ENCODE measurements at regions not wholly inside any gene's neighbourhood (a gene's known extent, or its start where the extent isn't known, plus 50 kb on each side); places are given as distances from the start of the nearest gene placed in this dataset.

GRCh38 chr7:130970696-130971095 lies 236.7 kb upstream of the KLF14 start:
- no peak for DNase-seq

DNA sequence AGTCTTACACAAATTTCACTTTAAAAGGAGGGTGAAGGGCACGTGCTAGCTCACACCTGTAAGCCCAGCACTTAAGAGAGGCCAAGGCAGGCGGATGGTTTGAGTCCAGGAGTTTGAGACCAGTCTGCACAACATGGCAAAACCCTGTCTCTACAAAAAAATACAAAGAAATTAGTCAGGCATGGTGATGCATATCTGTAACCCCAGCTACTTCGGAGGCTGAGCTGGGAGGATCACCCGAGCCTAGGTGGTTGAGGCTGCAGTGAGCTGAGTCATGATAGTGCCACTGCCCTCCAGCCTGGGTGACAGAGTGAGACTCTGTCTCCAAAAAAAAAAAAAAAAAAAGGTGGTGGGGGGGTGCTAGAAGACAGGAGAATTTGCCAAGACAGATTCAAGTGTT lies 237.3 kb upstream of the KLF14 start:
- DNase-seq: peak; percentile 51

DNA sequence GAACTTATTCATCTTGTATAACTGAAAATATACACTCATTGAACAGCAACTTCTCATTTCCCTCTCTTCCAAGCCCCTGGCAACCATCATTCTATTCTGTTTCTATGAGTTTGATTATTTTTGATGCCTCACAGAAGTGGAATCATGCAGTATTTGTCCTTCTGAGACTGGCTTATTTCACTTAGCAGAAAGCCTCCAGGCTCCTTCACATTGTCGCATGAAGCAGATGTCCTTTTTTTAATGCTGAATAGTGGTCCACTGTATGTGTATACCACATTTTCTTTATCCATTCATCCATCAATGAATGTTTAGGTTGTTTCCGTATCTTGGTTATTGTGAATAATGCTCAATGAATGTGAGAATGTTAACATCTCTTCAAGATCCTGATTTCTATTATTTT lies 238.2 kb upstream of the KLF14 start:
- DNase-seq: no peak

GRCh38 chr7:130973637-130974036 lies 239.6 kb upstream of the KLF14 start:
- DNase-seq: no peak

- no peak for DNase-seq
Measured at GRCh38 chr7:130974169-130974568, 240.2 kb upstream of the KLF14 start.

- DNase-seq: no peak
Measured at GRCh38 chr7:130974794-130975193, 240.8 kb upstream of the KLF14 start.

- no peak for DNase-seq
Measured at GRCh38 chr7:130975731-130976130, 241.7 kb upstream of the KLF14 start.

DNA sequence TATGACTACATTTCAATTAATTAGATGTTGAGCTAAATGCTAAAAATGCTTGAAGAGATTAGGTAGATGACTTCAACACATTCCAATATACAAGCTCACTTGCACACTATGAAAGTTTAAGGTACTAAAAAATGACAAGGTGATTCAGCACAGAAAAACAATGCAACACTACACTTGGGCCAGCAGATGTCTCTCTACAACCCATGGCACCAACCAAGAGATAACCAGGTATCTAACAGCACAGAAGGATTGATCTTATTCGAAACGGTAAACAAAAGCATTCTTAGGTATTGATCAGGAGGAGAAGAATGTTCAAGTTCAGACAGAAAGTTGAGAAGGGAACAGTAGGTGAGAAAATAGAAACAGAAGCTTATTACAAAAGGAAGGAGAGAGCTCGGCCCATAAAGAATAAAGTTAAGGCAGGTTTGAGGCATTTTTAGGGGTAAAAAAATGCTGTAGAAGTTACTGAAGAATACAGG lies 248.2 kb upstream of the KLF14 start:
- no peak for DNase-seq

- DNase-seq: no peak
Measured at GRCh38 chr7:130982651-130983050, 248.6 kb upstream of the KLF14 start.

GRCh38 chr7:130985361-130985760 lies 251.4 kb upstream of the KLF14 start:
- DNase-seq: no peak

DNA sequence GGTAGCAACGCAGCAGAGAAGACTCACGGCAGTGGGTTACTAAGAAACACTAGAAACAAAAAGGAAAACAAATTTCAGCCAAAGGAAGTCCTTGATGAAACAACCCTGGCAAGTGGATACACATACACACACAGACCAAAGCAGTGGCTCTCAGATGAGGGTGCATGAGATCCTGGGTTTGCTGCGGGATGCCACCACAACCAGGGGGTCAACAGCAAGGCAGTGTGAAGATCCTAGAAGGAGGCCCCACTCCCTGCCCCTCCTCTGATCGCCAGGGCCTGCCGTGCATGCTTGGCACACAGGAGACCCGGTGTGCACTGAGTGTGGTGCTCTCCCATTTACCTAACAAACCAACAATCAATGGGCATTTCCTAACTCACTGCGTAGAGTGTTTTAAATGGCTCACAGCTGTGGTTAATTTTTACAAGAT lies 252.3 kb upstream of the KLF14 start:
- DNase-seq: no peak

GRCh38 chr7:130987092-130987491 lies 253.1 kb upstream of the KLF14 start:
- DNase-seq: no peak

GRCh38 chr7:130988443-130988842 lies 254.4 kb upstream of the KLF14 start:
- no peak for DNase-seq

GRCh38 chr7:130989101-130989795 lies 255.2 kb upstream of the KLF14 start:
- no peak for DNase-seq

DNA sequence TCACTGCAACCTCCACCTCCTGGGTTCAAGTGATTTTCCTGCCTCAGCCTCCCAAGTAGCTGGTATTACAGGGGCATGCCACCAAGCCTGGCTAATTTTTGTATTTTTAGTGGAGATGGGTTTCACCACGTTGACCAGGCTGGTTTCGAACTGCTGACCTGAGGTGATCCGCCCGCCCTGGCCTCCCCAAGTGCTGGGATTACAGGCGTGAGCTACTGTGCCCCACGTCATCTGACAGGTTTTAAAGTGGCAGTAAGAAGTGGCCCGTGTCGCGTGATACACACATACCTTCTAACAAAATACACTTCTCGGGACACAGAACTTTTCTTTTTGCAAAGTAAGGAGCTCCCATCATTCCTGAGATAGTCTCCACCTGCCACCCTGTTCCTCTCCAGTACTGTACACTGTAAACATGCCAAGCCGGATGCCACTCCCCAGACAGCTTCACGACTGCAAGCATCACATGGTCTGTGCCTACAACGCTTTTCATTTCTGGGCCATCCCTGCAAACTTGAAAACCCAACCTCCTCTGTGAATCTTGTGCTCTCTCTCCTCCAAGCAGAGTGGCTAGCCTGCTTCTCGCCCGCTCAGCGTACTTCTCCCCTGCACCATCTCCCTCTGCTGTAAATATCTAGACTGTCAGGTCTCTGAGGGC lies 256.3 kb upstream of the KLF14 start:
- no peak for DNase-seq

GRCh38 chr7:130993671-130994365 lies 259.8 kb upstream of the KLF14 start:
- no peak for DNase-seq

DNA sequence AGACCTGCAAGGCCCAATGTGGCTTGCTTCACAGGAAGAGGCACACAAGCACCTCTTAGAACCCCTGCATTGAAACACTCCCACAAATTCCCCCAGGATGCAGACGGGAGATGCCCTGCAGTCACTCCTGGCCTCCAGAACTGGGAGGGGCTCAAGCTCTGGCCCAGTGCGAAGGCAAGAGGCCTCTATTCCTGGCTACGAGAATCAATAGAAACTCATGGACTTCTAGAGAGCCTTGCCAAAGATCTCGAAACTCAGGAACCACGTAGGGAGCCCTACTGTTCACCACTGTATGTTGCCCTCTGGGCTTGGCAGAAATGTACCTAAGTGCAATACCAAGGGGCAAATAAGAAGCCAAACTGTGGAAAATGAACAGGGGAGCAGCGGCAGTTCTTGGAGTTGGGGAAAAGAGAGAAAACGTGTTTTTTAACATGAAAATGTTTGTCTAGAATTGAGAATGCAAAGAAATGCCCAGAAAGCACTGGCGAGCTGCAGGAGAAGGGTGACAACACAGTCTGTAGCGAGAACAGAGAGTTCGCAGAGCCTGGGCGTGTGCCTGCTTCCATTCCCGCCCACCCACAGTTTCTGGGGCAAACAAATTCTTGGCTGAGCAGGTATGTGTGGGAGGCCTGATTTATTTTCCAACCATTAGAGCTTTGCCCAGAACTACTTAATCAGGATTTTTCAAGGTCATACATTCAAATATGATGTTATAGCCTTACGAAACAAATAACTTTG lies 260.5 kb upstream of the KLF14 start:
- DNase-seq: no peak

- DNase-seq: no peak
Measured at GRCh38 chr7:130995252-130996081, 261.5 kb upstream of the KLF14 start.

- DNase-seq: no peak
Measured at GRCh38 chr7:130996205-130996832, 262.3 kb upstream of the KLF14 start.

- no peak for DNase-seq
Measured at GRCh38 chr7:130996833-130997231, 262.8 kb upstream of the KLF14 start.

DNA sequence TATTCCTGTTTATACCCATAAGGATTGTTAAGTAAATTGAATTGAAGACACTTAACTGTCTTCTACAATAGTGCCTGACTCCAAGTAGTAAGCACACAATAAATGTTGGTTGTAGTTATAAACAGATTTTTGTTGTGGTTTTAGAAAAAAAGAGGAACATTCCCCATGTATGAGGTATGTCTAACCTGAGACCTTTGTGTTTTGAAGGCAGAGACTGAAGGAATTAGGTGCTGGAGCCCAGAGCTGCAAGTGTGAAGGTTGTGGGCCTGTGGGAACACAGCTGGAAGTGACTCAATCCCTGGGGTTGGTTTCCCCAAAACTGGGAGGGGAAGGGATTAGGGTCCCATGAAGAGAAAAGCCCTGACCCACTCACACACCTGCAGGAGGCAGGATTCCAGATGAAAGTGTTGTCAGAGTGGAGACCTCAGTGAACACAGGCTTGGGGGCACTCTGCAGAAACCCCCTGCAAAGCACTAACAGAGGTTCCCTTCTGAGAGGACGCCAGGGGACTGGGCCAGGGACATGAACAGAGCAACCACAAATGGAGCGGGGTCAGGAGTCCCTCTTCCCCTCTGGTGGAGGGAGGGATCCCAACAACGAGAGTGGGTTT lies 265.1 kb upstream of the KLF14 start:
- no peak for DNase-seq

Measured in stimulated activated CD4-positive, alpha-beta T cell treated with anti-CD3 and anti-CD28 coated beads, Interleukin-12 subunit alpha, Interleukin-12 subunit beta, amount 100 ng/mL, for 4 hours (primary cell).